ENCODE measurements at regions not wholly inside any gene's neighbourhood (a gene's known extent, or its start where the extent isn't known, plus 50 kb on each side); places are given as distances from the start of the nearest gene placed in this dataset.

DNA sequence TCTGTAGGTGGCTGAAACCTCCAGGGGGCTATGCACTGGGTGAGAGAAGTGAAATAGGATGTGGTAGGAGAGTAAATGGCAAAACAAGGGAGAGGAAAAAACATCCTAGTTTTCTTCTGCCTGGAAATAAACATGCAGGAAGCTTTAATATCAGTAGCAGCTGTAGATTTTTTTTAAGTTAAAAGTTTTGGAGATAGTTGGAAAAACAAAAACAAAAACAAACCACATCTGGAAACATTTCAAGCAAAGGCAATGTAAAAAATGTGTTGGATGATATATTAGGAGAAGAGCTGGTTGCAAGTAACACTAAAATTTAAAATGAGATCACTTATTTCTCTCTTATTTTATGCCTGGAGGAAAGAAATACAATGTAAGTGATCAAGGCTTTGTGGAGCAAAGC, 388.0 kb downstream of the SPRY1 start:
- Histone ChIP-seq H3K27me3 (no peaks in the 10 kb centered on the region), H3K4me3 (no peak overlapping the region), H3K9me3 (no peaks in the 10 kb centered on the region), H3K27ac (peak overlapping the region in 9 of 10 donors; percentile 26 to 86 (median 72)), H3K4me1 (peaks cover 0 to 47% (median 31%) of the 10 kb centered on the region in 9 donors), H3K36me3 (no peaks in the 10 kb centered on the region)
- DNase-seq (no peak), ATAC-seq (no peak)
- intact Hi-C loops (cut with DNase I), result loop anchor here in 2 of 10 donors (5.0 to 10.0 kb wide), 3 partner anchors 43 to 200 kb away; no protein-coding TSS in a partner anchor
- TF ChIP-seq, protein P1, sequence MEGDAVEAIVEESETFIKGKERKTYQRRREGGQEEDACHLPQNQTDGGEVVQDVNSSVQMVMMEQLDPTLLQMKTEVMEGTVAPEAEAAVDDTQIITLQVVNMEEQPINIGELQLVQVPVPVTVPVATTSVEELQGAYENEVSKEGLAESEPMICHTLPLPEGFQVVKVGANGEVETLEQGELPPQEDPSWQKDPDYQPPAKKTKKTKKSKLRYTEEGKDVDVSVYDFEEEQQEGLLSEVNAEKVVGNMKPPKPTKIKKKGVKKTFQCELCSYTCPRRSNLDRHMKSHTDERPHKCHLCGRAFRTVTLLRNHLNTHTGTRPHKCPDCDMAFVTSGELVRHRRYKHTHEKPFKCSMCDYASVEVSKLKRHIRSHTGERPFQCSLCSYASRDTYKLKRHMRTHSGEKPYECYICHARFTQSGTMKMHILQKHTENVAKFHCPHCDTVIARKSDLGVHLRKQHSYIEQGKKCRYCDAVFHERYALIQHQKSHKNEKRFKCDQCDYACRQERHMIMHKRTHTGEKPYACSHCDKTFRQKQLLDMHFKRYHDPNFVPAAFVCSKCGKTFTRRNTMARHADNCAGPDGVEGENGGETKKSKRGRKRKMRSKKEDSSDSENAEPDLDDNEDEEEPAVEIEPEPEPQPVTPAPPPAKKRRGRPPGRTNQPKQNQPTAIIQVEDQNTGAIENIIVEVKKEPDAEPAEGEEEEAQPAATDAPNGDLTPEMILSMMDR (IDR thresholded peaks at IDR 0.05), result no peak

- no peak overlapping the region for H3K4me3 ChIP-seq
- no peaks in the 10 kb centered on the region for H3K9me3 ChIP-seq
- TF ChIP-seq, protein P1 (IDR thresholded peaks at IDR 0.05), result no peak
- DNase-seq, result peak; percentile 24 to 40
- peak; percentile 68 to 92 (median 72) for ATAC-seq
- WGBS, 2 donors, result 47 to 55% methylated on average over 3 of the region's 3 CpGs
- H3K4me1 ChIP-seq, result peaks cover 0 to 47% (median 31%) of the 10 kb centered on the region in 9 donors
- no peaks in the 10 kb centered on the region for H3K36me3 ChIP-seq
- H3K27ac ChIP-seq, result peak overlapping the region in 9 of 10 donors; percentile 28 to 86 (median 72)
- intact Hi-C loops (cut with DNase I), result loop anchor here in 2 of 10 donors (5.0 to 10.0 kb wide), 3 partner anchors 42 to 199 kb away; no protein-coding TSS in a partner anchor
- no peaks in the 10 kb centered on the region for H3K27me3 ChIP-seq
These were observed 388.9 kb downstream of the SPRY1 start for GRCh38 chr4:123785538-123785937.

GRCh38 chr4:123786163-123786915, 389.7 kb downstream of the SPRY1 start:
- intact Hi-C loops (cut with DNase I), result loop anchor here in 2 of 10 donors (5.0 to 10.0 kb wide), 3 partner anchors 41 to 198 kb away; no protein-coding TSS in a partner anchor
- H3K4me3 ChIP-seq, result no peak overlapping the region
- no peaks in the 10 kb centered on the region for H3K27me3 ChIP-seq
- H3K27ac ChIP-seq, result peak overlapping the region; percentile 41 to 86 (median 68)
- DNase-seq, result no peak
- TF ChIP-seq, protein P1 (IDR thresholded peaks at IDR 0.05), result no peak
- H3K36me3 ChIP-seq, result no peaks in the 10 kb centered on the region
- peaks cover 0 to 47% (median 31%) of the 10 kb centered on the region in 9 donors for H3K4me1 ChIP-seq
- ATAC-seq, result peak in 6 of 8 donors; percentile 48 to 74 (median 58)
- WGBS, 2 donors, result 40 to 48% methylated on average over 6 of the region's 6 CpGs
- H3K9me3 ChIP-seq, result no peaks in the 10 kb centered on the region

- TF ChIP-seq, protein P1 (IDR thresholded peaks at IDR 0.05), result no peak
- intact Hi-C loops (cut with DNase I), result loop anchor here in 2 of 10 donors (5.0 to 10.0 kb wide), 3 partner anchors 40 to 198 kb away; no protein-coding TSS in a partner anchor
- peak; percentile 15 to 42 for DNase-seq
- peak overlapping the region; percentile 41 to 86 (median 68) for H3K27ac ChIP-seq
- peaks cover 0 to 47% (median 31%) of the 10 kb centered on the region in 9 donors for H3K4me1 ChIP-seq
- no peaks in the 10 kb centered on the region for H3K9me3 ChIP-seq
- H3K27me3 ChIP-seq, result no peaks in the 10 kb centered on the region
- WGBS, 2 donors, result 68 to 70% methylated on average over 3 of the region's 3 CpGs
- no peak overlapping the region for H3K4me3 ChIP-seq
- no peaks in the 10 kb centered on the region for H3K36me3 ChIP-seq
- ATAC-seq, result peak; percentile 48 to 79 (median 75)
These were observed 390.3 kb downstream of the SPRY1 start for GRCh38 chr4:123786920-123787319.
